ENCODE measurements at regions not wholly inside any gene's neighbourhood (a gene's known extent, or its start where the extent isn't known, plus 50 kb on each side); places are given as distances from the start of the nearest gene placed in this dataset.

DNA sequence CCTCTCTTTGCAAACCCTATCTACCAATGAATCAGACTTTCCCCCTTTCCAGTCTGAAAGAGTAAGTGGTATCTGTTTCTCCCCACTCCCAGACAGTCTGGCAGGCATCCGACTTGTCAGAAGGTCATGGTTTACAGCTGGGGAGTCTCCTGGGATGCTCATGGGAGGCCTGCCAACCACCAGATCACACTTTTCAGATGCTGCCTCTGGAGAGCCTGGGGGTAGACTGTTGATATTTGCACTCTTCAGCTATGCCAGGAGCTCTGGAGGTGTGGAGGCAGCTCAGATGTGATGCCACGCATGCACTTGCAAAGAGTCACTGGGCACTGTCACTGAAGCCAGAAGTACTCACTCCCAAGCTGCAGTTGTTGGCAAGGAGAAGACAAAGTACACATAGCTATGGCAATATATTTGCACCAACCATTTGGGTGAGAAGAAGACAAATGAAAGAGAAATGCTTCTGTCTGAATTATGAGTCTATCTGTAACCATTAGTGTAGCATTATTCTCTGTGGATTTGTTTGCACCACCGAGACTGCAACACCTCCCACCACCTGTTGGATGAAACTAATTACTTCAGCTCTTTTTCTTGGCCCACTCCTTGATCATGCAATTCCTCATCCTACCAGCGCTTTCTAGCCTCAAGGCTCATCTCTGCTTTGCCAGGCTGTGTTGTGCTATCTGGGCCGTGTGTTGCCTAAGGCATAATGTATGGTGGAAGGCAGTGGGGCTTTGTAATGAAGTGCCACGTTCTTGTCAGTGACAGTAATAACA, 133.0 kb upstream of the SPAG17 start:
- DNase-seq (ENCODE audit: low spot score): no peak
- TF ChIP-seq CTCF (IDR thresholded peaks at IDR 0.05; ENCODE audit: extremely low read depth, missing control alignments): no peak

DNA sequence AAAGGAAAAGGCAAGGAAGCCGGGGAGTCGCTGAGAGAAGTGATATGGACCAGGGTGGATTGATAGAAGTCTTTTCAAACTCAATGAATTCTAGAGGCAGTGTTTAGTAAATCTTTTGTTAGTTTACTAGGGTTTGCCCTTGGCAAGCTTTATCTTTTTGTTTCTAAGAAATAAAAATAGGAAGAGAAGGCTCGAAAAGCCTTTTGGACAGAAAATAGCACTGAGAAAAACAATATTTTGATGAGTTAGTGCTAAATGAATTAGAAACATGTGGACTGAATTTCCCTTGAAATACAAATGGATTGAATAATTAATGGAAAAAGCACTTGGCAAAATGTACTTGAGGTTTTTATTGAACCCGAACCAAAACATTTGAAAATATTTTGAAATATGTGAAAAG, 121.8 kb upstream of the SPAG17 start:
- no peak for DNase-seq (ENCODE audit: low spot score)

GRCh38 chr1:118304722-118305359, 119.8 kb upstream of the SPAG17 start:
- no peak for TF ChIP-seq CTCF (IDR thresholded peaks at IDR 0.05; ENCODE audit: extremely low read depth, missing control alignments)
- no peak for DNase-seq (ENCODE audit: low spot score)

More for the DNA sequence above, 121.8 kb upstream of the SPAG17 start:
- no peak for TF ChIP-seq CTCF (IDR thresholded peaks at IDR 0.05; ENCODE audit: extremely low read depth, missing control alignments)

DNA sequence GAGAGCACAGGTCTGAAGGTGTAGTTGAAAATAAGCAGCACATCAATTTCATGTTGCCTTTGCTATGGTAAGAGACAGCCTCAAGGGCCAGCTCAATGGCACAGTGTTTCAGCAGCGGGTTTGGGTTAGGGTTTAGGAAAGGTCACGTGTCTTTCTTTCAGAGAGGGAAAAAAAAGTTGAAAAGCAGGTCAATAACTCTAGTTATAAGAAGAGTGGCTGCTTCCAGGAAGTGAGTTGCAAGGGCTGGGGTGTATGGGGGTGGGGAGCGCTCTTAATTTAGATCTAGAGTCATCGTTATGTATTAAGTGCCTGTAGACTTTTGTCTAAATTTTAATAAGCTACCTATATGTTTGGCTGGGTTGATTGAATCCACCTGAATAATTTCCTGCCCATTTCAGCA, 118.5 kb upstream of the SPAG17 start:
- no peak for DNase-seq (ENCODE audit: low spot score)
- no peak for TF ChIP-seq CTCF (IDR thresholded peaks at IDR 0.05; ENCODE audit: extremely low read depth, missing control alignments)

DNA sequence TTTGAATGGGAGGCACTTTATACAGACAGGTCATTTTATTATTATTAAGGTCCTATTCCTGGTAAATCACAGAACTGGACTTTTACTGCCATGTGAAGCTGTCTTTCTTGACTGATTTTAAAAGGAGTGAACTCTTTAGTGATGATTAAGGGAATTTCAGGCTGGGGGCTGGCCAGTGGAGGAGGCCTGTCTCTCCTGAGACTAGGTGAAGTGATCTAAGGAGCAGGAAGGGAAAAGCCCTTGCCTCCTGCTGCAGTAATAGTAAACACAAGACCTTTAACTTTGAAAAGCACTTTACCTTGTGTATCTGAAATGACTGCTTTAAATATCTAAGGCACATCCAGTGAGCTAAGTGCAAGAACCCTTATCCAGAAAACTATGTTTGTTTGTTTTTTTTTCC, 118.0 kb upstream of the SPAG17 start:
- TF ChIP-seq CTCF (IDR thresholded peaks at IDR 0.05; ENCODE audit: extremely low read depth, missing control alignments): no peak
- no peak for DNase-seq (ENCODE audit: low spot score)

GRCh38 chr1:118302145-118302544, 117.1 kb upstream of the SPAG17 start:
- TF ChIP-seq CTCF (IDR thresholded peaks at IDR 0.05; ENCODE audit: extremely low read depth, missing control alignments): no peak
- no peak for DNase-seq (ENCODE audit: low spot score)

GRCh38 chr1:118300808-118301207, 115.8 kb upstream of the SPAG17 start:
- no peak for TF ChIP-seq CTCF (IDR thresholded peaks at IDR 0.05; ENCODE audit: extremely low read depth, missing control alignments)
- no peak for DNase-seq (ENCODE audit: low spot score)

All from GM20000 (cell line).